ENCODE measurements at regions not wholly inside any gene's neighbourhood (a gene's known extent, or its start where the extent isn't known, plus 50 kb on each side); places are given as distances from the start of the nearest gene placed in this dataset.
A peak's percentile ranks its signal among the peaks of the same experiment; 100 is the strongest.

GRCh38 chr1:114310695-114311271, 157.1 kb upstream of the SYT6 start:
- peak; percentile 95 for DNase-seq

GRCh38 chr1:114302821-114303220, 149.2 kb upstream of the SYT6 start:
- no peak for DNase-seq

GRCh38 chr1:114299331-114299975, 145.8 kb upstream of the SYT6 start:
- no peak for DNase-seq

- DNase-seq: no peak
Measured at GRCh38 chr1:114298008-114298407, 144.3 kb upstream of the SYT6 start.

GRCh38 chr1:114296413-114296812, 142.7 kb upstream of the SYT6 start:
- DNase-seq: no peak

GRCh38 chr1:114295321-114295720, 141.7 kb upstream of the SYT6 start:
- DNase-seq: no peak

GRCh38 chr1:114292835-114293234, 139.2 kb upstream of the SYT6 start:
- DNase-seq: no peak

GRCh38 chr1:114292194-114292593, 138.5 kb upstream of the SYT6 start:
- no peak for DNase-seq

- no peak for DNase-seq
Measured at GRCh38 chr1:114290776-114291175, 137.1 kb upstream of the SYT6 start.

GRCh38 chr1:114290341-114290740, 136.7 kb upstream of the SYT6 start:
- DNase-seq: no peak

- no peak for DNase-seq
Measured at GRCh38 chr1:114289824-114290223, 136.2 kb upstream of the SYT6 start.

- DNase-seq: no peak
Measured at GRCh38 chr1:114289306-114289705, 135.6 kb upstream of the SYT6 start.

- DNase-seq: no peak
Measured at GRCh38 chr1:114286960-114287359, 133.3 kb upstream of the SYT6 start.

GRCh38 chr1:114286179-114286578, 132.5 kb upstream of the SYT6 start:
- DNase-seq: peak; percentile 61

GRCh38 chr1:114282751-114283403, 129.2 kb upstream of the SYT6 start:
- peak; percentile 87 for DNase-seq

GRCh38 chr1:114278911-114279310, 125.2 kb upstream of the SYT6 start:
- no peak for DNase-seq

GRCh38 chr1:114278430-114278829, 124.8 kb upstream of the SYT6 start:
- DNase-seq: no peak

- no peak for DNase-seq
Measured at GRCh38 chr1:114274621-114275317, 121.1 kb upstream of the SYT6 start.

- no peak for DNase-seq
Measured at GRCh38 chr1:114272593-114272992, 118.9 kb upstream of the SYT6 start.

- no peak for DNase-seq
Measured at GRCh38 chr1:114270718-114271117, 117.0 kb upstream of the SYT6 start.

- peak; percentile 4 for DNase-seq
Measured at GRCh38 chr1:114270282-114270681, 116.6 kb upstream of the SYT6 start.

GRCh38 chr1:114269539-114269938, 115.9 kb upstream of the SYT6 start:
- no peak for DNase-seq

GRCh38 chr1:114263343-114263742, 109.7 kb upstream of the SYT6 start:
- no peak for DNase-seq

- DNase-seq: no peak
Measured at GRCh38 chr1:114262337-114262736, 108.7 kb upstream of the SYT6 start.

Measured in fibroblast of skin of right quadriceps (primary cell).